Gastroesophageal sphincter (tissue), 3 donors: ENCODE measurements at regions not wholly inside any gene's neighbourhood (a gene's known extent, or its start where the extent isn't known, plus 50 kb on each side); places are given as distances from the start of the nearest gene placed in this dataset.
"Not testable (repeated sequence)": the region's sequence is repeated elsewhere in the genome, so short reads cannot be mapped to it uniquely, and the experiment has no call there.

ENCODE experiments used
- EP300 ChIP-seq: sonication (generic); formaldehyde crosslinking; IDR thresholded peaks from one replicate; pipeline ENCODE4 v1.6.1; 2017; ENCODE audit warnings: antibody characterized with exemption, mild to moderate bottlenecking
- POLR2A ChIP-seq, 2 donors: fragments of 450-650 bp; IDR thresholded peaks; one replicate each; pipeline ENCODE4 v1.6.1; 2017; ENCODE audit warnings: antibody characterized with exemption in 2 of 2, mild to moderate bottlenecking in 2 of 2, moderate library complexity in 1 of 2
- TF ChIP-seq, protein P1 (sequence below), 4 experiments: fragments of 200-600 bp in 2 of 4; fragments of 450-650 bp in 2 of 4; sonication (generic) in 1 of 4; IDR thresholded peaks; one replicate each; pipeline ENCODE4 v1.5.1; 2017 to 2019; ENCODE audit warnings: antibody characterized with exemption in 4 of 4, mild to moderate bottlenecking in 2 of 4, moderate library complexity in 2 of 4

GRCh38 chr16:15305889-15306288 is 72.2 kb downstream of the NPIPA5 start:
- not testable (repeated sequence) for TF ChIP-seq POLR2A (IDR thresholded peaks at IDR 0.05); EP300
- TF ChIP-seq, protein P1, sequence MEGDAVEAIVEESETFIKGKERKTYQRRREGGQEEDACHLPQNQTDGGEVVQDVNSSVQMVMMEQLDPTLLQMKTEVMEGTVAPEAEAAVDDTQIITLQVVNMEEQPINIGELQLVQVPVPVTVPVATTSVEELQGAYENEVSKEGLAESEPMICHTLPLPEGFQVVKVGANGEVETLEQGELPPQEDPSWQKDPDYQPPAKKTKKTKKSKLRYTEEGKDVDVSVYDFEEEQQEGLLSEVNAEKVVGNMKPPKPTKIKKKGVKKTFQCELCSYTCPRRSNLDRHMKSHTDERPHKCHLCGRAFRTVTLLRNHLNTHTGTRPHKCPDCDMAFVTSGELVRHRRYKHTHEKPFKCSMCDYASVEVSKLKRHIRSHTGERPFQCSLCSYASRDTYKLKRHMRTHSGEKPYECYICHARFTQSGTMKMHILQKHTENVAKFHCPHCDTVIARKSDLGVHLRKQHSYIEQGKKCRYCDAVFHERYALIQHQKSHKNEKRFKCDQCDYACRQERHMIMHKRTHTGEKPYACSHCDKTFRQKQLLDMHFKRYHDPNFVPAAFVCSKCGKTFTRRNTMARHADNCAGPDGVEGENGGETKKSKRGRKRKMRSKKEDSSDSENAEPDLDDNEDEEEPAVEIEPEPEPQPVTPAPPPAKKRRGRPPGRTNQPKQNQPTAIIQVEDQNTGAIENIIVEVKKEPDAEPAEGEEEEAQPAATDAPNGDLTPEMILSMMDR (IDR thresholded peaks at IDR 0.05) = not testable (repeated sequence)
